GM19395 (cell line): ENCODE measurements at regions not wholly inside any gene's neighbourhood (a gene's known extent, or its start where the extent isn't known, plus 50 kb on each side); places are given as distances from the start of the nearest gene placed in this dataset.
A peak's percentile ranks its signal among the peaks of the same experiment; 100 is the strongest.

ENCODE experiments used
- ATAC-seq: cut with Tn5 transposase; IDR thresholded peaks from one replicate; pipeline ENCODE4 v1.9.1; 2021; ENCODE audit warnings: mild to moderate bottlenecking, moderate library complexity; ENCODE audit not compliant: unreplicated experiment

GRCh38 chr7:35537067-35538023 is 157.6 kb downstream of the HERPUD2 start:
- ATAC-seq, result peak; percentile 99

GRCh38 chr7:35536396-35536826 is 158.5 kb downstream of the HERPUD2 start:
- no peak for ATAC-seq

- no peak for ATAC-seq
These were observed 161.0 kb downstream of the HERPUD2 start for GRCh38 chr7:35533902-35534301.

DNA sequence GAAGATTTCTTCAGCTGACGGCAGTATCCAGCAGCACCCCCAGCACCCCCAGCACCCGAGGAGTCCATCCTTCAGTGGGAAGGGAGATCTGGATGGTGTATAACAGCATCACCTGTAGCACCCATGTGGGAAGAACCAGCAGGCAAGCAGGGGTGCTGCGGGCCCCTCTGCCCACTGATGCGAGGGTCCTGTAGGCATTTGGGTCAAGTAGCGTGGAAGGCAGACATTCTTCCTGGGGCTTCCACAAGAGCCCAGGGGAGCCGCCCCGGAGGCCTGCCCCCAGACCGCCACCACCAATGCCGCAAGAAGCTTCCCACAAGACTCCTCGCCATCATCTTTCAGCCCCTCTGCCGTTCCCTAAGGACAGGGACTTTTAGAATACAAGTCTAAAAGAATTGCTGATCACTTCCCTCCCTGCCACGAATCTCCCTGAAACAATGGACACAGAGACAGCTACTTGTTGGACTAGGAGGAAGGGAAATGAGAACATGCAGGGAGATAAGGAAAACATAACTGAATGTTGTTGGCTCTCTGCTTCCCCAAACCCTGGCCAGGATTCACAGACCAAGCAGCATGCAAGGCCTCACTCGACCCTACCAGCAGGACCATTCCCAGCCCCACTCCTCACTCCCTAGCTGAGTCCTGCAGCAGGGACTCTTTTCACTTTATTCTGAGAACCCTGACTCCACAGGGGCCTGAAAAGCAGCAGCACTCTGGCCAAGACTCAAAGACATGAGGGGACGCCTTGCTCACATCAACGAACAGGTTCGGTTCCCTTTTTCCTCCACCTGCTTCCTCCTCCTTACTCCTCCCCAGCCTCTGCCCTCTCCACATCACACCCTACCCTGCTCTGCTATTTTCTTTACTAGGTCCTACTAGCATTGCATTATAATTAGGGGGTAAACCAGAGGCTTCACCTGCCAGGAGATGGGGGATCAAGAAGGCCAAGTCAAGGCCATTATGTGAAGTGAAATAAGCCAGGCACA is 164.5 kb downstream of the HERPUD2 start:
- no peak for ATAC-seq

DNA sequence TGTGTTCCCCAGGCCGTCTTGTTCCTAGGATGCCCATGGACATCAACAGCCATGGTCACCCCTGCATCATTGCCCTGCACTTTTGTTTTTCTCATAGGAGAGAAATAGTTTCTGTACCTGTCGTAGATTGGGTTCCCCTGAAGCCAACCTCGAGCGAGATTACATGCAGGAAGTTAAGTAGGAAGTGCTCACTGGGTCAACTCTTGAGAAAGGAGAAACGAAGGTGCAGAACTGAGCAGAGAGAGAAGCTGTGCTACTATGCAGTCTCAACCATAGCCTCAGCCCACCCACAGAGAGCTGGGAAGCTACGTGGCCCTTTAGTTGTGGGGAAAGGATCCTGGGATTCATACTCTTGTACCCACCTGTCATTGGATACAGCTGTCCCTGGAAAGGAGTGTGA is 165.2 kb downstream of the HERPUD2 start:
- ATAC-seq, result no peak

DNA sequence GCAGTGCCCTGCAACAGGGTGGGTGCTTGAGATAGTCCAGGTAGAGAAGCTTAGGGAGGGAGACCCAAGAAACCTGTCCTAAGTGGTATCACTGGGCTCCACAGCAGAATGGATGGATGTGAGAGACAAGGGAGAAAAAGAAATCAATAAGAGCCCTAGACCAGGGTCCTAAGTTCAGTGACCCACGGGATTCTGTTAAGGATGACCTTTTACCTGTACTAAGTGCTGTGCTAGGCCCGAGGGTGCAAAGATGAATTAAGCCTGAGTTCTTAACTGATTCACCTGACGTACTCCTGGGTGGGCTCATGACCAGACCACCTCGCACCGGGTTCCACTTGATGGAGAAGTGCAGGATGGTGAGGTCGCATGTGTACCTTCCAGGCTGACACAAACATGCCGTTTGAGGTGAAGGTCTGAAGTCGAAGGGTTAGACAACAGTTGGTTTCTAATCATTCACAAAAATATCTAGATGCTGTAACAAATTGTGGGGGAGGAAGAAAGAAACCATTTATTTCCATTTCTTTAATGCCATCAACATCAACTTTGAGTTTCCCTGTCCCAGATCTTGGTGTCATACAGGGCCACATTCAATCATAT is 166.5 kb downstream of the HERPUD2 start:
- ATAC-seq, result no peak

DNA sequence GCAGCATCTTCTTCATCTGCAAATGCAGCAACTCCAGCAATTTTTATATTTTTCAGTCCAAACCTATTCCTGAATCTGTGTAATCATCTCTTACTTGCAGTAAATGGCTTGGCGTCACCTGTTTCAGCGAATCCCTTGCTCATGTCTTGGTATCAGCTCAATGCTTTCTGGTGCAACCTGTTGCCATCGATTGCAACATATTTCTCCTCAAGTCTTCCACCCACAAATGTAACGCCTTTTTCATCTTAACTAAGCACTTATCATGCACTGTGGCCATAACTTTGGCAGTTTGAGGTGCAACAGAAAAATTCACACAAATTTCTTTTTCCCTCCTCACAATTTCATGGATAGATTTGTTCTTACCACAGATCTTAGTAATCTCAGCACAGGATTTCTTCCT is 168.3 kb downstream of the HERPUD2 start:
- no peak for ATAC-seq

DNA sequence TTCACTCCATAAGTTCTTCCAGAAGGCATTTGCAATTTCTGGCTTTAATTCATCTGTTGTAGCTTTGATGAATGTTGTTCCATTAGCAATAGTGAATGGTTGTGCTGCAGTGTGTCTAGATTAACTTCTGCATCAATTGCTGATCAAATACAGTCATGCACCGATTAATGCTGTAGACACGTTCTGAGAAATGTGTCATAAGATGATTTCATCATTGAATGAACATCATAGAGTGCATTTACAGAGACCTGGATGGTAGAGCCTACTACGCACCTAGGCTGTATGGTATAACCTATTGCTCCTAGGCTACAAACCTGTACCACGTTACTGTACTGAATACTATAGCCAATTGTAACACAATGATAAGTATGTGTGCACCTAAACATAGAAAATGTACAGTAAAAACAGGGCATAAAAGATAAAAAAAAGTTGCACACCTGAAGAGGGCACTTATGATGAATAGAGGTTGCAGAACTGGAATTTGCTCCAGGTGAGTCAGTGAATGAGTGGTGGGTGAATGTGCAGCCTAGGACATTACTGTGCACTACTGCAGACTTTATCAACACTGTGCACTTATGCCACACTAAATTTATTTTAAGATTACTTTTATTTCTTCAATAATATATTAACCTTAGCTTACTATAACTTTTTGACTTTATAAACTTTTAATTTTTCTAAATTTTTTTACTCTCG is 170.7 kb downstream of the HERPUD2 start:
- no peak for ATAC-seq

DNA sequence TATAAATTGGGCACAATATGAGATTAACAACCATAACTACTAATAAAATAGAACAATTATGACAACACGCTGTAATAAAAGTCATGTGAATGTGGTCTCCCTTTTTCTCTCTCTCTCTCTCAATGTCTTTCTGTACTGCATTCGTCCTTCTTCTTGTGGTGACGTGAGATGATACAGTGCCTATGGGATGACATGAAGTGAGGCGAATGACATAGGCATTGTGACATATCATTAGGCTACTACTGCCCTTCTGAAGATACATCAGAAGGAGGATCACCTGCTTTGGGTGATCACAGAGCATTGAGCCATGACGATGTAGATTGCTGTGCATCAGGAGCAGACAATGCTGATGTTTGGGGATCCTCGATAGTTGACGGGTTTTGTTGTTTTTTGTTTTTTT is 171.6 kb downstream of the HERPUD2 start:
- no peak for ATAC-seq

GRCh38 chr7:35522697-35523096 is 172.2 kb downstream of the HERPUD2 start:
- no peak for ATAC-seq

DNA sequence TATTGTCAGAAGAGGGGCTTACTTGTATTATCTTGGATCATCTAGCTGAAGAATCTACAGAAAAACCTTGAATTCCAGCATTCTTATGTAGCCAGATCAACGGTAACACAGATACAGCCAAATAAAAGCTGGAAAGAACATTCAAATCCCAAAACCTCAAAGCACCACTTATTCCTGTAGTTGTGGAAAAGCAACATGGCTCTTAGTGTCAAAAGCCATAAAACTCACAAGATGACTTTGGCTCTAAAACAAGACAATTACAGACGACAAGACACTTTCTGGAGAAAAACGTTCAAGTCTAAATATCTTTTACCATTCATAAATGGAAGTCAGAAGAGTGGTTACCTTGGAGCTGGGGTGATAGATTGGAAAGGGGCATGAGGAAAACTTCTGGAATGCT is 173.0 kb downstream of the HERPUD2 start:
- no peak for ATAC-seq

DNA sequence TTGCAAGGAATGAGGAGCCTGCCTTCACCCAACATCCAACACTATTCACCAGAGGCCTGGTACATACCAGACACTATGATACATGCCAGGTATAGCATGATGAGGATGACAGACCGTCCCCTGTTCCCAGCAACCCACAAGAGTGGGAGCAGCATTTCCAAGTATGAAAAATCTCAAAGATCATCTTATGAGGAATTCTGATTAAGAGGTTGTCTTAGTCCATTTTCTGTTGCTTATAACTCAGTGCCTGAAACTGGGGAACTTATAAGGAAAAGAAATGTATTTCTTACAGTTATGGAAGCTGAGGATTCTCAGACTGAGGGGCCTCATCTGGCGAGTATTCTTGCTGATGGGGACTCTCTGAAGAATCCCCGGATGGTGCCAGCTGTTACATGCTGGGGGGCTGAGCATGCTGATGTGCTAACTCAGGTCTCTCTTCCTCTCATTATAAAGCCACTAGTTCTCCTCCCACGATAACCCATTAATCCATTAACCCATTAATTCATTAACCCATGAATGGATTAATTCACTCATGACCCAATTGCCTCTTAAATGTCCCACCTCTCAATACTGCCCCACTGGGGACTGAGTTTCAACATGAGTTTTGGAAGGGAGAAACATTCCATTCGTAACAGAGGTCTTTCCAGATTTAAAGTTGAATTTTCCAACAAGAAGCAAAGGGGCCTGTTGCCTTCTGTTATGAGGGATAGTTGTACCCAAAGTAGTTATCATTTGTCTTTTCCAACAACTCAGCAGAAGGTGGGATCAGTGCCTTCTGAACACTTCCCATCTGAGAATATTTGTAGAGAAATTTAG is 173.9 kb downstream of the HERPUD2 start:
- no peak for ATAC-seq

DNA sequence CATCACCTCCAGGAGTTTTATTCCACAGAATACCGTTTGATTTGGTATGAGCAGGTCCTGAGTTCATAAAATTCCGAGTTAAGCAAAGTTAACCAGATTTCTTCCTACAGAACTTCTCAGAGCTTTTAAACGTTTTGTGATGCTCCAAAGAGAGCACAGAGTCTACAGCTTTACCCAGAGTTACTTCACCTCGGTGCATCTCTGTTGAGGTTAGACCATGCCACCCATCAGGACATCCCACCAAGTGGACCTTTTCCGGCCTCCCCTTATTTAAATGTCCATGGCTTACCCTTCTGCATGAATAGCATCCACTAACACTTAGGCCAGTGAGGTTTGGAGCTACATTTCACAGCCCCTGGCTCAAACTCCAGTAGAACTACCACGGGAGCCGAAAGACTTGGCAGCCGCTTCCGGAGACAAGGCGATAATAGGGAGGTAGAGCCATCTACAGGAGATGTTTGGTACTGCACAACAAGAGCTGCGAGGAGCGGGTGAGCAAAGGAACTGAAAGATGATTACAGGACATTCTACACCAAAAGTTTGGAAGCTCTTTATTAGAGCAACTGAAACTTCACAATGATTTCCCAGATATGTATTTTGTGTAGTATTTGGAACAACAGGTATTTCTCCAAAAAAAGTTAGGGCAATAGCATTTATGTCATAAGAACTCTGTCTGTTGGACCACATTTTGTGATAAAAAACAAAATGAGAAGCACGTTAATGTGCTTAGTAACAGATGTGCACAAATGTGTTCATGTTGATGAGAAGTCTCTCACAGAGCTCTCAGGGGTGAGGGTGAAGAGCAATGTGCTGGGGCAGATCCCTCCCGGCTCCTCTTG is 174.7 kb downstream of the HERPUD2 start:
- ATAC-seq, result peak; percentile 95

- no peak for ATAC-seq
These were observed 176.2 kb downstream of the HERPUD2 start for GRCh38 chr7:35518767-35519166.

GRCh38 chr7:35516498-35516897 is 178.4 kb downstream of the HERPUD2 start:
- no peak for ATAC-seq

DNA sequence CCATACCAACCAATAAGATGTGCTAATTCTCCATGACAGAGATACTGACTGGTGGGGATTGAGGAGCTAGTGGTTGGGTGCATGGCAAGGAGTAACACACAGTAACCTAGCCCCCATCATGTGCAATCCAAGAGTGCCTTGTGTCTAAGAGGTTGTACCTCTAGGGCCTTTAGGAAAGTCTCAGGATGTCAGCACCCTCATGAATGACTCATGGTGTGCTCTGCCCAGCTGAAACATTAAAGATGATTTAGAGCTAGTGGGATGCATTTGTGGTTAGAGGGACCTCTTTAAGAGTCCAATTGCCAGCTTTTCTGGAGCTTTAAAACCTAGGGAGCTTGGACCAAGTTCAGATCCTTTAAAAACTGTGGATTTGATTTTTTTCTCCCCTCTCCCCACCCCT is 181.1 kb downstream of the HERPUD2 start:
- no peak for ATAC-seq

GRCh38 chr7:35513195-35513594 is 181.7 kb downstream of the HERPUD2 start:
- no peak for ATAC-seq

DNA sequence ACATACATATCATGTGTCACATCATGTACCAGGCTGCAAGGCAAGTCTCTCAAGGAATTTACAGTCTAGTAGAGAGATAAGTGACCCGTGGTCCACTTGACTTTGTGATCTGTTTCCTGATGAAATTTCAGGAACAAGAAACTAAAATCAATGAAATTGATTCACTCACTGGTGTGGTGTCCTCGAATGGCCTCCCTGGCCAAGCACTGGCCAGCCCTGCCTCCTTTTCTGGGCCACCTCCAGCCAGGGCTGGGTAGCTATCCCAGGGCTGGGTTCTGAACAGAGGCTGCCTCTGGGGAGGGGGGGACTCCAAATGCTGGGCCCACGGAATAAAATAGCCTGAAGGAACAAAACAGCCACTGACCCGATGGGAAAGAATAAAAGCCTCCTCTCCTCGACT is 182.2 kb downstream of the HERPUD2 start:
- no peak for ATAC-seq
